ENCODE measurements at regions not wholly inside any gene's neighbourhood (a gene's known extent, or its start where the extent isn't known, plus 50 kb on each side); places are given as distances from the start of the nearest gene placed in this dataset.

DNA sequence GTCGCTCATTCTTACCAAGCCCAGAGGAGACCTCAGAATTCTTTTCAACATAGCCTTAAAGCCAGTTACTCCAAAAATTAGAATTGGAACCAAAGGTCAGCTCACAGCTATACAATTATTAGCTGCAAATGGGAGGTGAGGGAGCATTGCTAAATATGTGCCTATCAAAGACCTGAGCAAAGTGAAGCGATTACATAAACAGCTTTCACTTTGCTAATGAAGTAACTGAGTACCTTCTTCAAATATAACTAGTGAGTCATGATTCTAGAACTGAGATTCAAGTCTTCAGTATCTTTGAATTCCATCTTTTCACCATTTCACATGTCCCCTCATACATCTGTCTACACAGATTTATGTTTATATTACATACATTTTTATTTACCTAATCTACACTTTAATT is 122.6 kb downstream of the P2RY1 start:
- H3K27ac ChIP-seq (ENCODE audit: low read depth in 2 of 2, low read length in 2 of 2): no peak overlapping the region
- no peak overlapping the region for H3K4me3 ChIP-seq (ENCODE audit: low read length in 3 of 3)
- H3K9me3 ChIP-seq (ENCODE audit: control insufficient read depth in 2 of 3, insufficient read depth in 1 of 3, low read length in 3 of 3): no peaks in the 10 kb centered on the region
- intact Hi-C loops (cut with DNase I): no loop called here
- no peaks in the 10 kb centered on the region for H3K27me3 ChIP-seq (ENCODE audit: control insufficient read depth, insufficient read depth, low read length)
- TF ChIP-seq, protein P1, sequence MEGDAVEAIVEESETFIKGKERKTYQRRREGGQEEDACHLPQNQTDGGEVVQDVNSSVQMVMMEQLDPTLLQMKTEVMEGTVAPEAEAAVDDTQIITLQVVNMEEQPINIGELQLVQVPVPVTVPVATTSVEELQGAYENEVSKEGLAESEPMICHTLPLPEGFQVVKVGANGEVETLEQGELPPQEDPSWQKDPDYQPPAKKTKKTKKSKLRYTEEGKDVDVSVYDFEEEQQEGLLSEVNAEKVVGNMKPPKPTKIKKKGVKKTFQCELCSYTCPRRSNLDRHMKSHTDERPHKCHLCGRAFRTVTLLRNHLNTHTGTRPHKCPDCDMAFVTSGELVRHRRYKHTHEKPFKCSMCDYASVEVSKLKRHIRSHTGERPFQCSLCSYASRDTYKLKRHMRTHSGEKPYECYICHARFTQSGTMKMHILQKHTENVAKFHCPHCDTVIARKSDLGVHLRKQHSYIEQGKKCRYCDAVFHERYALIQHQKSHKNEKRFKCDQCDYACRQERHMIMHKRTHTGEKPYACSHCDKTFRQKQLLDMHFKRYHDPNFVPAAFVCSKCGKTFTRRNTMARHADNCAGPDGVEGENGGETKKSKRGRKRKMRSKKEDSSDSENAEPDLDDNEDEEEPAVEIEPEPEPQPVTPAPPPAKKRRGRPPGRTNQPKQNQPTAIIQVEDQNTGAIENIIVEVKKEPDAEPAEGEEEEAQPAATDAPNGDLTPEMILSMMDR (IDR thresholded peaks at IDR 0.05; ENCODE audit: borderline replicate concordance, extremely low read depth, insufficient read depth): no peak
- H3K4me1 ChIP-seq (ENCODE audit: control insufficient read depth in 2 of 3, insufficient read depth in 2 of 3, low read depth in 1 of 3, low read length in 3 of 3): no peaks in the 10 kb centered on the region
- FAIRE-seq: no peak
- DNase-seq: no peak
- H3K9ac ChIP-seq (ENCODE audit: low read length in 3 of 3): no peak overlapping the region
- no peaks in the 10 kb centered on the region for H3K36me3 ChIP-seq (ENCODE audit: control insufficient read depth in 2 of 3, insufficient read depth in 3 of 3, low read length in 3 of 3)

DNA sequence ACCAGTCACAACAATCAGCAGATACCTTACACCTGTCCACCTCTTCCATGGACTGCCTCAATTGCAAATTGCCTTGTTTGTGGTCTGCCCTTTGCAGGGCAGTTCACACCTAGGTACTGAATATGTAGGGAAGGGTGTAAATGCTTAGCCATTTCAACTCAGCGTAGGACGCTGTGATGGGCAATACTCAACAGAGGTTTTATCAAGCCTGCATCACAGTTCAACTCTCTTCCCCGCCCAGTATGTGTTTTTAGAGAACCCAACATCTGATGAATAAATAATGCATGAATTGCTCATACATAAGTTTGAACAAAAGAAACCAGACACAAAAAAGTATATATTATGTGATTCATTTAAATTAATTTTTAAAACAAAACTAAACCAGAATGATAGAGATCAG is 124.4 kb downstream of the P2RY1 start:
- no peak overlapping the region for H3K27ac ChIP-seq (ENCODE audit: low read depth in 2 of 2, low read length in 2 of 2)
- FAIRE-seq: no peak

DNA sequence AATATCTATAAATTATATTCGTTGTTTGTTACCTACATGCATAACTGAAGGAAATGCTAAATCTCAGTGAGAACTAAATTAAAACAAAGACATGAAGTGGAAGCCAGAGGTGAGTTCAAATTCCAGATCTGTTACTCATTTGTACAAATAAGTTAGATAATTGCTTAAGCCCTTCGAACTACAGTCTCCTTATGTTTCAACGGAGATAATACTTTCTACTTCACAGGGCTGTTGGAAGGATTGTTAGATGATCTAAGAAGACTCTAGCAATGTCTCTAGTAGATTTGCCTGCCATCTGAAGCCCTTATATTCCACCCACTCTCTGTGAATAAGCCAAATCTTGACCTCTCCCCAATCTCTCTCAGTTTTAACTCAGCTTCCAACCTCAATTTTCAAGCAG is 125.8 kb downstream of the P2RY1 start:
- TF ChIP-seq, protein P1 (IDR thresholded peaks at IDR 0.05; ENCODE audit: borderline replicate concordance, extremely low read depth, insufficient read depth): no peak
- no peak overlapping the region for H3K9ac ChIP-seq (ENCODE audit: low read length in 3 of 3)
- no peak overlapping the region for H3K4me3 ChIP-seq (ENCODE audit: low read length in 3 of 3)
- FAIRE-seq: no peak
- no peaks in the 10 kb centered on the region for H3K9me3 ChIP-seq (ENCODE audit: control insufficient read depth in 2 of 3, insufficient read depth in 1 of 3, low read length in 3 of 3)
- DNase-seq: no peak
- H3K4me1 ChIP-seq (ENCODE audit: control insufficient read depth in 2 of 3, insufficient read depth in 2 of 3, low read depth in 1 of 3, low read length in 3 of 3): no peaks in the 10 kb centered on the region
- no peak overlapping the region for H3K27ac ChIP-seq (ENCODE audit: low read depth in 2 of 2, low read length in 2 of 2)
- intact Hi-C loops (cut with DNase I): no loop called here
- no peaks in the 10 kb centered on the region for H3K27me3 ChIP-seq (ENCODE audit: control insufficient read depth, insufficient read depth, low read length)
- H3K36me3 ChIP-seq (ENCODE audit: control insufficient read depth in 2 of 3, insufficient read depth in 3 of 3, low read length in 3 of 3): no peaks in the 10 kb centered on the region

More for the DNA sequence above, 124.4 kb downstream of the P2RY1 start:
- Histone ChIP-seq H3K9me3 (ENCODE audit: control insufficient read depth in 2 of 3, insufficient read depth in 1 of 3, low read length in 3 of 3) (no peaks in the 10 kb centered on the region), H3K27me3 (ENCODE audit: control insufficient read depth, insufficient read depth, low read length) (no peaks in the 10 kb centered on the region), H3K36me3 (ENCODE audit: control insufficient read depth in 2 of 3, insufficient read depth in 3 of 3, low read length in 3 of 3) (no peaks in the 10 kb centered on the region), H3K9ac (ENCODE audit: low read length in 3 of 3) (no peak overlapping the region), H3K4me3 (ENCODE audit: low read length in 3 of 3) (no peak overlapping the region), H3K4me1 (ENCODE audit: control insufficient read depth in 2 of 3, insufficient read depth in 2 of 3, low read depth in 1 of 3, low read length in 3 of 3) (no peaks in the 10 kb centered on the region)
- TF ChIP-seq, protein P1 (IDR thresholded peaks at IDR 0.05; ENCODE audit: borderline replicate concordance, extremely low read depth, insufficient read depth): no peak
- no peak for DNase-seq
- intact Hi-C loops (cut with DNase I): no loop called here

DNA sequence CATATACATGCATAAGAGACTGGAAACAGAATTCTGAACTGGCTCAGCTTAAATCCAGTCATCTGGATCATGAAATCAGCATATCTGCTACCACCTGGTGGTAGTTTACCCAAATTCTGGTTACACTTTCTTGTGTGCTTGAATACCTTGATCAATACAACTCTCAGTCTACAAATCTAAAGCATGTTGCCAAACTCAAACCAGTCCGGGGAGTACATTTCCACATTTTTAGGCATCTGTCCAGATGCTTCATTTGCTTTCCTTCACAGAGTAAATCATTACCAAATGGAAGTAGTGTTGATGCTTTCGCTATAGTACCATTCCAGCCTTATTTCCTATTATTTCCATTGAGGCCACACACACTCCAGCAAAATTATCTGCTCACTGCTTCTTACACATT is 126.4 kb downstream of the P2RY1 start:
- H3K9ac ChIP-seq (ENCODE audit: low read length in 3 of 3): no peak overlapping the region
- H3K36me3 ChIP-seq (ENCODE audit: control insufficient read depth in 2 of 3, insufficient read depth in 3 of 3, low read length in 3 of 3): no peaks in the 10 kb centered on the region
- TF ChIP-seq, protein P1 (IDR thresholded peaks at IDR 0.05; ENCODE audit: borderline replicate concordance, extremely low read depth, insufficient read depth): peak; percentile 30
- H3K27ac ChIP-seq (ENCODE audit: low read depth in 2 of 2, low read length in 2 of 2): no peak overlapping the region
- peak in 1 of 5 donors; percentile 28 for DNase-seq
- intact Hi-C loops (cut with DNase I): no loop called here
- no peaks in the 10 kb centered on the region for H3K27me3 ChIP-seq (ENCODE audit: control insufficient read depth, insufficient read depth, low read length)
- H3K4me1 ChIP-seq (ENCODE audit: control insufficient read depth in 2 of 3, insufficient read depth in 2 of 3, low read depth in 1 of 3, low read length in 3 of 3): no peaks in the 10 kb centered on the region
- FAIRE-seq: no peak
- no peak overlapping the region for H3K4me3 ChIP-seq (ENCODE audit: low read length in 3 of 3)
- no peaks in the 10 kb centered on the region for H3K9me3 ChIP-seq (ENCODE audit: control insufficient read depth in 2 of 3, insufficient read depth in 1 of 3, low read length in 3 of 3)
